Transverse colon (tissue), 4 donors: ENCODE measurements at regions not wholly inside any gene's neighbourhood (a gene's known extent, or its start where the extent isn't known, plus 50 kb on each side); places are given as distances from the start of the nearest gene placed in this dataset.

ENCODE experiments used
- CTCF ChIP-seq, 5 experiments: fragments of 200-600 bp in 3 of 5; fragments of 450-650 bp in 2 of 5; sonication (generic) in 3 of 5; IDR thresholded peaks; 1 replicate in 2 of 5; 2 replicates in 3 of 5; pipeline ENCODE4 v1.5.1; 2016 to 2017; ENCODE audit warnings: antibody characterized with exemption in 5 of 5, inconsistent platforms in 3 of 5, mild to moderate bottlenecking in 2 of 5, moderate library complexity in 1 of 5
- EP300 ChIP-seq: sonication (generic); formaldehyde crosslinking; IDR thresholded peaks from one replicate; pipeline ENCODE4 v1.6.1; 2017; ENCODE audit warnings: antibody characterized with exemption, low read depth
- POLR2A ChIP-seq: fragments of 450-650 bp; IDR thresholded peaks from one replicate; pipeline ENCODE4 v1.6.1; 2016; ENCODE audit warnings: antibody characterized with exemption, mild to moderate bottlenecking, moderate library complexity
- POLR2AphosphoS5 ChIP-seq, 3 donors: sonication (generic); formaldehyde crosslinking; IDR thresholded peaks; one replicate each; pipeline ENCODE4 v1.6.1; 2016; ENCODE audit warnings: antibody characterized with exemption in 3 of 3

- TF ChIP-seq CTCF (IDR thresholded peaks at IDR 0.05): no peak
- TF ChIP-seq EP300: no peak
- TF ChIP-seq POLR2AphosphoS5 (IDR thresholded peaks at IDR 0.05): no peak
- no peak for TF ChIP-seq POLR2A
Measured at GRCh38 chr6:168994956-168995355, 258.7 kb downstream of the THBS2 start.
